HG02571 (cell line): ENCODE measurements at regions not wholly inside any gene's neighbourhood (a gene's known extent, or its start where the extent isn't known, plus 50 kb on each side); places are given as distances from the start of the nearest gene placed in this dataset.
"Not testable (repeated sequence)": the region's sequence is repeated elsewhere in the genome, so short reads cannot be mapped to it uniquely, and the experiment has no call there.

Experiments
- ATAC-seq: cut with Tn5 transposase; IDR thresholded peaks from one replicate; pipeline ENCODE4 v1.9.1; 2021; ENCODE audit warnings: mild to moderate bottlenecking, moderate library complexity; ENCODE audit not compliant: unreplicated experiment

DNA sequence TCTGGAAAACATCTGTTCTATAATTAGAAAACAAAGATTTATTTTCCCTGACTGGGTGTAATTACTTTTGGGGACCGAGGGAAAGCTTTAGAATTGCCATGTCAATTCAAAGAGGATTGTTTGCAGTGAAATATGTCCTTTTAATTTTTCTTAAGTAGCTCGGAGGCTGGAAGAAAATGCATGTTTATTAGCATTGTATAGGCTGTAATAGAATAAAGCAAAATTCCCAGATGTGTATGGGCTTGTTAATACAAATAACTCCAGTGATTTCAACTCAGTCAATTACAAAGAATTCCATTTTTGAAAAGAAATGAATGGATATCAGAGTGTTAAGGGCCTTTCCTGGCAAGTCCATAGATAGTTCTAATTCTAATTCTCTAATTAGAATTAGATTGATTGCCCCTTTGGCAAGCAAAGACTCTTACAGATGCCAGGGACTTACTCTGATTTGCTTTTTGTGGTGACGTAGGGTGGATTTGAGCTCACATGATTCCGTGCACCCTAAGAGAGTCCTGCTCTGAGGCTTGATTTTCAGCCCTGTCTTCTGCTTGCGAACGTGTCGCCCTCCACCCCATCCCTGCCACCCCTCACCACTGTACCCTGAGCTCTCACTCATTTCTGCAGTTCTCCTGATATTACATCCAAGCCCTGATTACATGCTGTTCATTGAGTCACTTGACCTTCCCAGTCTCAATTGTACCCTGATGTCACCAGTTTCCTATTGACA, 70.0 kb upstream of the FAM20A start:
- ATAC-seq: no peak

DNA sequence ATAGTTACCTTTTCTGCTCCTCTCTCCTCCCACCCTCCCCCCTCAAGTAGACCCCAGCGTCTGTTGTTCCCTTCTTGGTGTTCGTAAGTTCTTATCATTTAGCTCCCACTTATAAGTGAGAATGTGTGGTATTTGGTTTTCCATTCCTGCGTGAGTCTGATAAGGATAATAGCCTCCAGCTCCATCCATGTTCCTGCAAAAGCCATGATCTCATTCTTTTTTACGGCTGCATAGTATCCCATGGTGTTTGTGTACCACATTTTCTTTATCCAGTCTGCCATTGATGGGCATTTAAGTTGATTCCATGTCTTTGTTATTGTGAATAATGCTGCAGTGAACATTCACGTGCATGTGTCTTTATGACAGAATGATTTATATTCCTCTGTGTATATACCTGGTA, 65.3 kb upstream of the FAM20A start:
- not testable (repeated sequence) for ATAC-seq

DNA sequence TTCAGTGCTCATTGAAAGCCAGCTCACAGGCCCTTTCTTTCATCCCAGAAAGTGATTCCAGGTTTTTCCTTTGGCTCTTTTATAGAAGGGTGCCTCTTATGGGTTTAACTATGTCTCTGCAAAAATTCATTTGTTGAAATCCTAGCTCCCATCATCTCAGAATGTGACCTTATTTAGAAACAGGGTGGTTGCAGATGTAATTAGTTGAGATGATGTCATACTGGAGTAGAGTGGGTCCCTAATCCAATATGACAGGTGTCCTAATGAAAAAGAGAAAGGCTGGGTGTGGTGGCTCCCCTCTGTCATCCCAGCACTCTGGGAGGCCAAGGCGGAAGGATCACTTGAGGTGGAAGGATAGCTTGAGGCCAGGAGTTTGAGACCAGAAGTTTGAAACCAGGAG, 64.2 kb upstream of the FAM20A start:
- no peak for ATAC-seq

DNA sequence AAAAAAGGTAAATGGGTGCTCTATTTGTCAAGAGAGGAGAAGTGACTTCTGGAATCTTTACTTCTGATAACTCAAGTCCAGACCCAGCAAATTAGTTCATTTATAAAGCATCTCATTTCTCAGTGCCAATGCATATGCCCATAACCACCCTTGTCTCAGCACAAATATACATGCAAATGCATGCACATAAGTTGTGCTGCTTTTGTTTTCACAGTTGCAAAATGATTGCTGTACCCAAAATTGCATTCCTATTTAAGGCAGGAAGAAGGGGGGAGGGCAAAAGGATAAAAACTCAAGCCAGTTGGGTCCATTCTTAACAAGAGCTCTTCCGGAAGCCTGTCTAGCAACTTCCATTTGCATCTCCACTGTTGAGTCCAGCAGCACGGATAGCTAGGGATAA, 61.3 kb upstream of the FAM20A start:
- no peak for ATAC-seq

DNA sequence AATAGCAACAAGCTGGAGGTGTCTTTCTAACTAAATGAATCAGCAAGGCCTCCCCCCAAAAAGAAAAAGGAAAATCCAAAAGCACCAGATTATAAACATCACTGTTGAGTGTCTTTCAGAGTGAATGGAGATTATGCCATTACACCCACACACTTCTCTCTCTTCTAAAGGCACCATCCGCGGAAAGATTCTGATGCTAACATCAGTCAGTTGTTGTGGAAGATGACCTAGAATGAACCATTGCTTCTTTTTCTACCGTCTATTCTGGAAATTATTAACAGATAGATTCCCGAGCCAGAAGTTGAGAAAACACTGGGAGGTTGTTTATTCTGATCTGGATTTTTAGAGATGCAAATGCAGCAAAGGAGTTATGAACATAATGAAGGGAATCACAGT, 60.9 kb upstream of the FAM20A start:
- ATAC-seq: no peak

DNA sequence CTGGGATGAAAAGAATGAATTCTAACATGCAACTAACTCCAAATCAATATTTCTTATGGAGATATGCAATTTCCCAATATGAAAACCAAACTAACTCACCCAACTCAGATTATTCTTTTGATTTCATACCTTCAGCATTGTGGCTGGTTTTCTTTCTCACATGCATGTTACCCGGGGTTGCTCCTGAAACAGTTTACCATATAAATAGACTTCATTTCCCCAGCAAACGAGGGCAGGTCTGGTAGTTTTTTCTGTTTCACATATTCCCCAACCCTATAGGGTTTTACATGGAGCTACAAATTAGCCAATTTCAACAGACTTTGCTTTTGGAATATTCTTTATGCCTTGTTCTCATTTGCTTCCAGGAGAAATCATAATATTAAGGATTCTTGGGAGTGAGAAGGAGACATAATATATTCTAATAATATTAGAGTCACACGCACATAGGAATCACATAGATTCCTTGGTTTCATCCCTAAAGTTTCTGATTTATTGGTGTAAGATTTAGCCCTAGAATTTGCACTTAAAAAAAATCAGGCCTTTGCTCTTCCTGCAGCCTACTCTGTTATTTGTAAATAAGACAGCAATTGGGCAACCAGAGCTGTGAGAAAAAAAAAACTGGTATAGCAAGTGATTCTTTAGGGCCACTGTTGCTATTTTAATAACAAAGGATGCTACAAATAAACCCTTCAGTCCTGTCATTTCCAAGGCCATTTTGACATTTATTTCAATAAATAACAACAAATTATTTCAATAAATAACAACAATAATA, 60.3 kb upstream of the FAM20A start:
- no peak for ATAC-seq

DNA sequence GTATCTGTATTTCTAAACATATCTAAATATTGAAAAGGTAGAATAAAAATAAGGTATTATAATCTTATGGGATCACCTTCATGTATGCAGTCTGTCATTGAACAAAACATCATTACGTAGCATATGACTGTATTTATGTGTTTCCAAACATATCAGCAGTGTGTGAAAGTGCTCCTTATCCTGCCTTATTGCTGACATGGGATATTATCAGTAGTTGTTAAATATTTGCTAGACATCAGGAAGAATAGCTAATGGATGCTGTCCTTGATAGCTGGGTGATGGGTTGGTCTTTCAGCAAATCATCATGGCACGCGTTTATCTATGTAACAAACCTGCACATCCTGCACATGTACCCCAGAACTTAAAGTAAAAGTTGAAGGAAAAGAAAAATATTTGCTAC, 59.1 kb upstream of the FAM20A start:
- ATAC-seq: no peak

DNA sequence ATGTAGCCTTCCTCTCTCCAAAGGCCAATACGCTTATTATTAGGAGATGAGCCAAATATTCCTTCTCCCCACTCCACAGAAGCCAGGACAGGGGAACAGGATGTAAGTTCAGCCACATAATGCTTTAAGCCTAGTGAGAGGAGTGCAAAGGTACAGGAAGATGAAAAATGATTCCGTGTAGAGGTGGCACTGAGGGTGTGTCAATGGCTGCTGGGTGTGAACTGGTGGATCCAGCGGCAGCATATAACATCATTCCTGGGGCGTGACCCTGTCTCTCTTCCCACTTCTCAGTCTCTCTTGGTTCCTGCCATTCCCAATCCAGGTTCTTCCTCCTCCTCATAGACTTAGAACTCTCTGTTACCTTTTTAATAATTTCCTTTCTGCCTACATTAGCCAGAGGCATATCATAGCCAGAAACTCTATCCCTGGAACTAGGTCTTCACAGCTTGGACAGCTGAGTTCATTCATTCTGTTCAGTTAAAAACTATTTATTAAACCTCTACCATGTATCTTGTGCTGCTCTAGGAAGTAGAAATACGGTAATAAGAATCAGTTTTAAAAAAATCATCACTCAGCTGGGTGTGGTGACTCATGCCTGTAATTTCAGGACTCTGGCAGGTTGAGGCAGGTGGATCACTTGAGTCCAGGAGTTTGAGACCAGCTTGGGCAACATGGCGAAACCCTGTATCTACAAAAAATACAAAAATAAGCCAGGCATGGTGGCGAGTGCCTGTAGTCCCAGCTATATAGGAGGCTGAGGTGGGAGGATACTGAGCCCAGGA, 58.0 kb upstream of the FAM20A start:
- ATAC-seq: no peak

DNA sequence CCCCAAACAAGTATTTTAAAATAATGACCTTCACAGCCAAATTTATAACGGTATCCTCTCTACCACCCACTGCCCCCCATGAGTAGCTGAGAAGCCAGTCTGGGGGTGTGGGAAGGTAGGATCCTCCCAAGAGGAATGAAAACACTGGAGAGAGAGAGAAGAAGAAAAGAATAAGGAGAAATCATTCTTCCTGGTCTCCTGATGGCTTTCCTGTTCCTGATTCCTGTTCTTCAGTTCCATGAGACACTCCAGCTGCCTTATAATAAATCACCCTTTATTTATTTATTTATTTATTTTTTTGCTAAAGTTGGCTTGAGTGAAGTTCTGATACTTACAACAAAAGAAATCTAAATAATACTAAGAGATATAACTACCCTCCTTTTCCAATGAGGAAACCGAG, 56.4 kb upstream of the FAM20A start:
- no peak for ATAC-seq

DNA sequence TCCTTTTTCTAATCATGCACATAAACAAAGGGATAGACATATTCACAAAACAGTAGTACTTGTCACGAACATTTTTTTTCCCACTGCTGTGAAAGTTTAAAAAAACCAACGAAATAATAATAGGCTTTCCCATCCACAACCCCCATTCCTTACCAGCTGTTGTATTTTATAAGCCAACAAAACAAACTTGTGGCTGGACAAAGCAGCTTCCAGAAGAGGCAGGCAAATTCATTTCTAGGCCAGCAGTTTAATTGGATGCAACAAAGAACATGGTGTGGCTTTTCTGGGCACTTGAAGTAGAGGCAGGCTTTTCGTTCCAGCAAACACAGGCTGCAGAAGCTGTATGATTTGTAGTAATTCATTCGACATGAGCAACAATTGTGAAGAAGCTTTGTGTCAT, 56.0 kb upstream of the FAM20A start:
- no peak for ATAC-seq

DNA sequence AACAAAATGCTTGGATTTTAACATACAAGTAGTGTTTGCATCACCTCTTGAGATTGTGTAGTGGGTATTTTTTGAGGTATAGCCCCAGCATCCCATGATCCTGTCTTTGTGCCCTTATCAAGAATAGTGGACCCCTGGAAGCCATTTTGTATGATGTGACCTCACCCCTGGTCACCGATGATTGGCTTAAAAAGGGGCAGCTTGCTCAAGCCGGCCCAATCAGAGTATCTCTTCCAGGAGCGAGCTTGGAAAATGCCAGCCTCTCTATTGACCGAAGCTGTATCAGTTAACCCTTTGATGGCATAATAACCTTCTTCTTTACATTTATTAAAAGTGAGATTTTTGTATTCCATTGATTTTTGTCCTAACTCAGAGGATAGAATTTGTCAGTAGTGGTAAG, 55.5 kb upstream of the FAM20A start:
- no peak for ATAC-seq
